ENCODE measurements at regions not wholly inside any gene's neighbourhood (a gene's known extent, or its start where the extent isn't known, plus 50 kb on each side); places are given as distances from the start of the nearest gene placed in this dataset.
"Not testable (repeated sequence)": the region's sequence is repeated elsewhere in the genome, so short reads cannot be mapped to it uniquely, and the experiment has no call there.

DNA sequence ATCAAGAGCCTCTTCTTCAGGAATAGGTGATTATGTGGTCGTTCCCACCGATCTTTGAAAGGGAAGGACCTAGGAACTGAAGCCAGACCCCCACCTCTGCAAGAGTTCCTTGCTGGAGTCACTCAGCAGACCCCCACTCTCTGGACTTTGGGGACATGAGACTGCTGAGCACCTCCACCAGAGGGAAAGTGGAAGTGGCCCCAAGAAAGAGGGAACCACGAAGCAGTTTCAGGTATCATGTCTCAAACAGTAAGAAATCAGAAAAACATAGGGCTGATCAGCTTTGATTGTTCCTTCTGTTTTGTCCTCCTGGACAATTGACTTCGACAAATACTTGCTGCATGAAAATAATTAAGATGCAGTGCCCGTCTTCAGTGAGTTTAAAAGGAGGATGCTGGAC lies 84.2 kb upstream of the ADORA2B start:
- DNase-seq (ENCODE audit: low read depth in 2 of 2) = not testable (repeated sequence)

GRCh38 chr17:15864061-15864460 lies 80.9 kb upstream of the ADORA2B start:
- not testable (repeated sequence) for DNase-seq (ENCODE audit: low read depth in 2 of 2)

- not testable (repeated sequence) for DNase-seq (ENCODE audit: low read depth in 2 of 2)
Observed at GRCh38 chr17:15864472-15864871, 80.5 kb upstream of the ADORA2B start.

GRCh38 chr17:15866015-15866414 lies 78.9 kb upstream of the ADORA2B start:
- not testable (repeated sequence) for DNase-seq (ENCODE audit: low read depth in 2 of 2)

- not testable (repeated sequence) for DNase-seq (ENCODE audit: low read depth in 2 of 2)
Observed at GRCh38 chr17:15867331-15867730, 77.6 kb upstream of the ADORA2B start.

DNA sequence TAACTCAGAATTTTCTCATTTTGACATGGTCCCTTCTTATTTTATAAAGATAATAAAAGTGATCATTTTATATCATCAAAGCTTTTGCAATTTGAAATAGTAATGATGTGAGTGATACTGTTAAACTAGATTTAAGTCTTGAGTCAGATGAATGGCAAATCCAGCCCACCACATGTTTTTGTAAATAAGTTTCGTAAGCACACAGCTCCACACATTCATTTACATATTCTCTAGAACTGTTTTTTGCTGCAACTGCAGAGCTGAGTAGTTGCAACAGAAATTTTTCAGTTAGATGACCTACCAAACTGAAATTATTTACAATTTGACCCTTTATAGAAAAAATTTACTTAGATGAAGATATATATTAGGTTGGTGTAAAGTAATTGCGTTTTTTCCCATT lies 75.1 kb upstream of the ADORA2B start:
- DNase-seq (ENCODE audit: low read depth in 2 of 2) = not testable (repeated sequence)

GRCh38 chr17:15872677-15873076 lies 72.3 kb upstream of the ADORA2B start:
- DNase-seq (ENCODE audit: low read depth in 2 of 2) = not testable (repeated sequence)

GRCh38 chr17:15877882-15878500 lies 66.9 kb upstream of the ADORA2B start:
- not testable (repeated sequence) for DNase-seq (ENCODE audit: low read depth in 2 of 2)

DNA sequence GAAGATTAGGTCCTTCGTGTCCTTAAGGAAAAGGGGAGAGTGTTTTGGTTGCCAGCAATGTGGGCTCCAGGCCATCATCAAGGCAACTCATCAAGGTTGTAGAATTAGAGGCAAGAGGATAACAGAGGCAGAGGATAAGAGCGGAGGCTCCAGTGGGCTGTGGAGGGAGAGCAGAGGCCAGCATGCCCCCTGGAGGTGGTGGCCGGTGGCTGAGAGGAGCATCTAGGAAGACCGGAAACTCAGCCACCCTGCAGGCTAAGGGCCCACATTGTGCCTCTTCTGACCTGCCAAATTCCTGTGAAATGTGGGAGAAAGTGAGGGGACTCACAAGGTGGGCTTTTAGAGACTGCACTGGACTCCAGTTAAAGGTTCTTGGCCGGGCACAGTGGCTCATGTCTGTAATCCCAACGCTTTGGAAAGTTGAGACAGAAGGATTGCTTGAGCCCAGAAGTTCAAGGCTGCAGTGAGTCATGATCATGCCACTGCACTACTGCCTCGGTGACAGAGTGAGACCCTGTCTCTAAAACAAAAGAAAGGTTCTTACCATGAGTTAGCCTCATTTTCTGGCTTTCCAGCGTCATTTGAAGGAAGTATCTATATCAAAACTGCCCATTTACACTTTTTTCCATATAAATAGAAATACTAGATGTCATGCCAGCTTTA lies 62.7 kb upstream of the ADORA2B start:
- DNase-seq (ENCODE audit: low read depth in 2 of 2) = no peak

DNA sequence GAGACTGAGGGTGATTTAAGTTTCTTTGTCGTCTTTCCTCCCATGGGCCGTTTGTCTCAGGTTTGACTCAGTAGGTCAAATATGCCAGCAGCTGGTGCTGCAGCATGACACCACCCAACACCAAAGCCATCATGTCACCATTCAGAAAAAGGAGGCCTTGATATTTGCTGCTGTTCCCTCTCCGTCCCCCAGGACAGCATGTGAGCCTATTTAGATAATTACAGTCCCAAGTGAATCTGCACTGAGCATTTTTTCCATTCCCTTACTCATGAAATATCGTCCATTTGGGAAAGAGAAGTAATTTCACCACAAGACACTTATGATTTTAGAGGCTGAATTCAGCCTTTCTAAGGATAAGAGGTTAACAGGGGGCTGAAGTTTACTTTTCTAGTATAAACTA lies 62.2 kb upstream of the ADORA2B start:
- no peak for DNase-seq (ENCODE audit: low read depth in 2 of 2)

DNA sequence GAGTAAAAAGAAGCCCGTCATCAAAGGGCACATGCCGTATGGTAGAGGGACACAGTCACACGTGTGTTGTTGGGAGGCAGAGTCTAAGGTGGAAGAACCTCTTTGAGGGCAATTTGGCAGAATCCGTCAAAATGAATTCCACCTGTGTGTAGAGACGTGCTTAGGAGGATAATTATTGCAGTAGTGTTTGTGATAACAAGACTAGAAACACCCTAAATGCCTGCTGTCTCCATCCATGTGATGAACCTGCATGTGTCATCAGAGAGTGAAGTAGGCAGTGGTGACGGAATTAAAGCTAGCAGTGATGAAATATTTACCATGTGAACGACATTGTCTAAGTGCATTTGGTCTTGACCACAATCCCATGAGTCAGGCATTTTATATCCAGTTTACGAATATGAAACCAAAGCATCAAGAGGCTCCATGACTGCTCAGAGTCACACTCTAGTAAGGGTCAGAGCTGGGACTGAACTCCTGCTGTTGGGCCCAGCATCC lies 61.3 kb upstream of the ADORA2B start:
- no peak for DNase-seq (ENCODE audit: low read depth in 2 of 2)

GRCh38 chr17:15884731-15885130 lies 60.2 kb upstream of the ADORA2B start:
- DNase-seq (ENCODE audit: low read depth in 2 of 2) = no peak

DNA sequence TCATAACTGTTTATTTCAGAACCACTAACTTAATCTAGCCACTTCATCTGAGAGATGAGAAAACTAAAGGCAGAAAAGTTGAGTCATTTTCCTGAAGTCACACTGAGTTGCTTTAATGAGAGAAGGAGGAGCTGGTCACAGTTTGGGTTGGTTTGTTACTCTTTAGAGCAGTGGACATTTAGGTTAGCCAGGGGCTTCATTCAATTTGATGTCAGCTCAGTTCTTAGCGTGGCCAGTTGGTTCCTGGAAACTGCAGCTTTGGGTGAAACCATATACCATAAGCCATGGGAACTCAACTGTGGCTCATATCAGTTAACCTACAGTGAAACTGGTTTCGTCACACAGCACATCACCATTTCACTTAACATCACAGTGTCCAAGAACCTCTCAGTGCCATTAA lies 59.2 kb upstream of the ADORA2B start:
- DNase-seq (ENCODE audit: low read depth in 2 of 2) = no peak

- no peak for DNase-seq (ENCODE audit: low read depth in 2 of 2)
Observed at GRCh38 chr17:15886221-15886620, 58.7 kb upstream of the ADORA2B start.

- DNase-seq (ENCODE audit: low read depth in 2 of 2) = no peak
Observed at GRCh38 chr17:15886804-15887203, 58.1 kb upstream of the ADORA2B start.

- DNase-seq (ENCODE audit: low read depth in 2 of 2) = no peak
Observed at GRCh38 chr17:15888436-15888835, 56.5 kb upstream of the ADORA2B start.

- no peak for DNase-seq (ENCODE audit: low read depth in 2 of 2)
Observed at GRCh38 chr17:15890279-15890892, 54.5 kb upstream of the ADORA2B start.

- no peak for DNase-seq (ENCODE audit: low read depth in 2 of 2)
Observed at GRCh38 chr17:15891318-15891717, 53.6 kb upstream of the ADORA2B start.

GRCh38 chr17:15892244-15892643 lies 52.7 kb upstream of the ADORA2B start:
- no peak for DNase-seq (ENCODE audit: low read depth in 2 of 2)

DNA sequence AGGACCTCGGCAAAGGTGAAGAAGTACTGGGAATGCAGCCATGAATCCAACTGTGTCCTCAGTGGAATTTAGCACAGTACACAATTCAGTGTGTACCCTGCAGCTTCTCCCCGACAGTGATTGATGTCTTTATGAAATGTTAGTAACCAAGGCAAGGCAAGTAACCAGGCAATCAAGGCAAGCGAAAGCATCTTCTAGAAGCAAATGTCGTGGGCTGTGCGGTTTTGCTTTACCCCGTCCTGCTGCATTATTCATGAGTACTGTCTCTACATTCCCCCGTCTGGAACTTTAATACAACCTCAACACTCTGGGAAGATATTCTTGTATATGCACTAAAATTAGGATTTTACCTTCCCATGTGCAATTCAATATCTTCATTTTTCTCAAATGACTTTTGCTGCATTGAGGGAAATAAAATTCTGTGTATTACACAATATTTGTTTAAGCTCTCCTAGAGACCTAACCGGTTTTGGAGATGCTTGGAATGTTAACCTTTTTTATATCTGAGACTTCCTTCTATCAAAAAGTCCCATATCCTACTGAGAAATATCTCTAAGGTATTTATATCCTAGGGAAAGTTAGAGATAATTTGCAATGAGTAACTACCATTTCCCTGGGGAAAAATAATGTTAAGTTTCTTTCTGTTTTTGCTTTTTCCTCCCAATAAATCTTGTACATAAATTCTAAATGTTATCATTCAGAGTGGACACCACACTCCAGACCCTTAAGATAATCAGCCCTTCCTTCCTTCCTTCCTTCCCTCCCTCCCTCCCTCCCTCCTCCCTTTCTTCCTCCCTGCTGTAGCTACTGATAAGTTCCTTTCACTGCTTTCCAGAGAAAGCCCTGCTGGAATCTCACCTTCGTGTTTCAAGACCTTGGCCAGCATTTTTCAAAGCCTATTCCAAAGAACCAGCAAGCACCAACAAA lies 51.9 kb upstream of the ADORA2B start:
- no peak for DNase-seq (ENCODE audit: low read depth in 2 of 2)

DNA sequence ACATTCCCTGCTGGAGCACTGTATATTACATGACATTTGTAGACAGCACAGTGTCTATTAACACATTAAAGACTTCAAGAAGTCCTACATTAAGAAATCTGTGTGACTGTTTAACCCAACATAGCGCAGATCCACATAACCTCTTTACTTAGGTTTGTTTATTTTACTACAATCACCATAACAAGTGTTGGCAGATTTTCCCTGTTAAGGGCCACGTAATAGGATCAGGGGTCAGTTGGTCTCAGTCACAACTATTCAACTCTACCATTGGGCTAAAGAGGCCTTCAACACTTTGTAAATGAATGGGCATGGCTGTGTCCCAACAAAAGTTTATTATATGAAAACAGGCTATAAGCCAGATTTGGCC lies 51.3 kb upstream of the ADORA2B start:
- no peak for DNase-seq (ENCODE audit: low read depth in 2 of 2)

GRCh38 chr17:15894258-15894657 lies 50.7 kb upstream of the ADORA2B start:
- no peak for DNase-seq (ENCODE audit: low read depth in 2 of 2)

Measured in activated CD8-positive, alpha-beta memory T cell treated with anti-CD3 and anti-CD28 coated beads for 4 hours (primary cell).